ENCODE measurements at regions not wholly inside any gene's neighbourhood (a gene's known extent, or its start where the extent isn't known, plus 50 kb on each side); places are given as distances from the start of the nearest gene placed in this dataset.

GRCh38 chr11:114982141-114982540 lies 303.8 kb downstream of the NXPE2 start:
- H3K9ac ChIP-seq (ENCODE audit: low read length) = no peak overlapping the region

GRCh38 chr11:114984611-114985163 lies 306.4 kb downstream of the NXPE2 start:
- Histone ChIP-seq H3K4me3 (ENCODE audit: insufficient read depth, low read length, poor library complexity, severe bottlenecking) (no peak overlapping the region), H2AFZ (ENCODE audit: low read depth, low read length, severe bottlenecking) (no peak overlapping the region), H3K27ac (ENCODE audit: low read depth, low read length) (no peak overlapping the region), H3K79me2 (ENCODE audit: insufficient read depth, low read length) (no peaks in the 10 kb centered on the region), H3K27me3 (ENCODE audit: low read length) (no peaks in the 10 kb centered on the region), H3K9ac (ENCODE audit: low read length) (no peak overlapping the region), H4K20me1 (ENCODE audit: low read depth, low read length) (no peaks in the 10 kb centered on the region), H3K36me3 (ENCODE audit: low read length) (no peaks in the 10 kb centered on the region), H3F3A (ENCODE audit: insufficient read depth) (no peaks in the 10 kb centered on the region), H3K4me2 (ENCODE audit: low read depth, low read length, poor library complexity, severe bottlenecking) (no peak overlapping the region), H3K9me3 (ENCODE audit: insufficient read depth, low read length) (no peaks in the 10 kb centered on the region), H3K9me2 (replicated peaks; ENCODE audit: insufficient read depth, low read length) (no peaks in the 10 kb centered on the region)
- TF ChIP-seq EZH2phosphoT487 (conservative IDR thresholded peaks at IDR 0.05; ENCODE audit: low read length) (no peak), CTCF (IDR thresholded peaks at IDR 0.05; ENCODE audit: insufficient read depth, low read length, poor library complexity, severe bottlenecking) (no peak)

More at GRCh38 chr11:114982141-114982540, 303.8 kb downstream of the NXPE2 start:
- Histone ChIP-seq H3K27me3 (ENCODE audit: low read length) (no peaks in the 10 kb centered on the region), H3K4me2 (ENCODE audit: low read depth, low read length, poor library complexity, severe bottlenecking) (no peak overlapping the region), H3K27ac (ENCODE audit: low read depth, low read length) (no peak overlapping the region), H3K4me3 (ENCODE audit: insufficient read depth, low read length, poor library complexity, severe bottlenecking) (no peak overlapping the region), H2AFZ (ENCODE audit: low read depth, low read length, severe bottlenecking) (no peak overlapping the region), H3F3A (ENCODE audit: insufficient read depth) (no peaks in the 10 kb centered on the region), H3K79me2 (ENCODE audit: insufficient read depth, low read length) (no peaks in the 10 kb centered on the region), H3K36me3 (ENCODE audit: low read length) (no peaks in the 10 kb centered on the region), H4K20me1 (ENCODE audit: low read depth, low read length) (no peaks in the 10 kb centered on the region), H3K9me2 (replicated peaks; ENCODE audit: insufficient read depth, low read length) (no peaks in the 10 kb centered on the region), H3K9me3 (ENCODE audit: insufficient read depth, low read length) (no peaks in the 10 kb centered on the region)
- TF ChIP-seq EZH2phosphoT487 (conservative IDR thresholded peaks at IDR 0.05; ENCODE audit: low read length) = no peak
- TF ChIP-seq CTCF (IDR thresholded peaks at IDR 0.05; ENCODE audit: insufficient read depth, low read length, poor library complexity, severe bottlenecking) = no peak

- no peaks in the 10 kb centered on the region for H3F3A ChIP-seq (ENCODE audit: insufficient read depth)
- no peaks in the 10 kb centered on the region for H3K36me3 ChIP-seq (ENCODE audit: low read length)
- H2AFZ ChIP-seq (ENCODE audit: low read depth, low read length, severe bottlenecking) = no peak overlapping the region
- H3K27ac ChIP-seq (ENCODE audit: low read depth, low read length) = no peak overlapping the region
- no peaks in the 10 kb centered on the region for H3K27me3 ChIP-seq (ENCODE audit: low read length)
- no peaks in the 10 kb centered on the region for H4K20me1 ChIP-seq (ENCODE audit: low read depth, low read length)
- H3K79me2 ChIP-seq (ENCODE audit: insufficient read depth, low read length) = no peaks in the 10 kb centered on the region
- no peak overlapping the region for H3K4me3 ChIP-seq (ENCODE audit: insufficient read depth, low read length, poor library complexity, severe bottlenecking)
- no peaks in the 10 kb centered on the region for H3K9me3 ChIP-seq (ENCODE audit: insufficient read depth, low read length)
- H3K9me2 ChIP-seq (replicated peaks; ENCODE audit: insufficient read depth, low read length) = no peaks in the 10 kb centered on the region
- H3K4me2 ChIP-seq (ENCODE audit: low read depth, low read length, poor library complexity, severe bottlenecking) = no peak overlapping the region
- no peak for TF ChIP-seq EZH2phosphoT487 (conservative IDR thresholded peaks at IDR 0.05; ENCODE audit: low read length)
- no peak for TF ChIP-seq CTCF (IDR thresholded peaks at IDR 0.05; ENCODE audit: insufficient read depth, low read length, poor library complexity, severe bottlenecking)
- no peak overlapping the region for H3K9ac ChIP-seq (ENCODE audit: low read length)
These were observed 308.0 kb downstream of the NXPE2 start for GRCh38 chr11:114986365-114986764.

All from SU-DHL-6 (cell line).